ENCODE measurements at regions not wholly inside any gene's neighbourhood (a gene's known extent, or its start where the extent isn't known, plus 50 kb on each side); places are given as distances from the start of the nearest gene placed in this dataset.

DNA sequence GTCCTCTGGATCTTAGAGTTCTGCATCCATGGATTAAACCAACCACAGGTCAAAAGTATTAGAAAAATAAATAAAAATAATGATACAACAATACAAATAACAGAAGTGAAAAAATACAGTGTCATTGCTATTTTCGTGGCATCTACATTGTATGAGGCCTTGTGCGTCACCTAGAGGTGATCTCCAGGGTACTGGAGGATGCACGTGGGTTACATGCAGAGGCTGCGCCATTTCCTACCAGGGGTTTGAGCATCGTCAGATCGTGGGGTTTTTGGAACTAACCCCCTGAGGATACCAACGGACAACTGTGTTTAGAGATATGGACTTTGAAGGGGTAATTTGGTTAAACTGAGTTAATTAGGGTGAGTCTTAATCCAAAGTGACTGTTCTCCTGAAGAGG is 224.7 kb downstream of the ENGASE start:
- no peak for DNase-seq (ENCODE audit: low read depth in 2 of 2)
- no peak overlapping the region for H3K4me3 ChIP-seq (replicated peaks in 1 of 2; ENCODE audit: low read depth in 2 of 2, low read length in 2 of 2)
- TF ChIP-seq, protein P1, sequence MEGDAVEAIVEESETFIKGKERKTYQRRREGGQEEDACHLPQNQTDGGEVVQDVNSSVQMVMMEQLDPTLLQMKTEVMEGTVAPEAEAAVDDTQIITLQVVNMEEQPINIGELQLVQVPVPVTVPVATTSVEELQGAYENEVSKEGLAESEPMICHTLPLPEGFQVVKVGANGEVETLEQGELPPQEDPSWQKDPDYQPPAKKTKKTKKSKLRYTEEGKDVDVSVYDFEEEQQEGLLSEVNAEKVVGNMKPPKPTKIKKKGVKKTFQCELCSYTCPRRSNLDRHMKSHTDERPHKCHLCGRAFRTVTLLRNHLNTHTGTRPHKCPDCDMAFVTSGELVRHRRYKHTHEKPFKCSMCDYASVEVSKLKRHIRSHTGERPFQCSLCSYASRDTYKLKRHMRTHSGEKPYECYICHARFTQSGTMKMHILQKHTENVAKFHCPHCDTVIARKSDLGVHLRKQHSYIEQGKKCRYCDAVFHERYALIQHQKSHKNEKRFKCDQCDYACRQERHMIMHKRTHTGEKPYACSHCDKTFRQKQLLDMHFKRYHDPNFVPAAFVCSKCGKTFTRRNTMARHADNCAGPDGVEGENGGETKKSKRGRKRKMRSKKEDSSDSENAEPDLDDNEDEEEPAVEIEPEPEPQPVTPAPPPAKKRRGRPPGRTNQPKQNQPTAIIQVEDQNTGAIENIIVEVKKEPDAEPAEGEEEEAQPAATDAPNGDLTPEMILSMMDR (IDR thresholded peaks at IDR 0.05; ENCODE audit: low read depth, low read length) = no peak

DNA sequence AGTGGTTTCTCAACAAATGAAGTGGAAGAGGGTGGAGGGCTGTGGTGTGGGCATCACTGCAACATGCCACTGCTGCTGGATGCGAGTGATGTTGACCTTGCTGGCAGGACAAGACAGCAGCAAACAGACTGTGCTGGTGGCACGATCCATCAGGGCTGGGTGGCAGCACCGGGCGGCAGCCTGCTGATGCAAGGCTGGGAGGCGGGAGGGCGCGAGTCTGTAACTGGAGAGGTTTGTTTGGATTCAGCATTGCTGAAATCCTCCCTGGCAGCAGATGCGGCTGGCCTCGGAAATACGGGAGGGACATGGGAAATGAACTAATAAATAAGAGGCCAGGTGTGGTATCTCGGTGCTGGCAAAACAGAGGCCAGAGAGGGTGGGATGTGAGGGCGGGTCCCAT is 224.2 kb downstream of the ENGASE start:
- no peak overlapping the region for H3K4me3 ChIP-seq (replicated peaks in 1 of 2; ENCODE audit: low read depth in 2 of 2, low read length in 2 of 2)
- TF ChIP-seq, protein P1 (IDR thresholded peaks at IDR 0.05; ENCODE audit: low read depth, low read length) = no peak
- DNase-seq (ENCODE audit: low read depth in 2 of 2) = no peak

DNA sequence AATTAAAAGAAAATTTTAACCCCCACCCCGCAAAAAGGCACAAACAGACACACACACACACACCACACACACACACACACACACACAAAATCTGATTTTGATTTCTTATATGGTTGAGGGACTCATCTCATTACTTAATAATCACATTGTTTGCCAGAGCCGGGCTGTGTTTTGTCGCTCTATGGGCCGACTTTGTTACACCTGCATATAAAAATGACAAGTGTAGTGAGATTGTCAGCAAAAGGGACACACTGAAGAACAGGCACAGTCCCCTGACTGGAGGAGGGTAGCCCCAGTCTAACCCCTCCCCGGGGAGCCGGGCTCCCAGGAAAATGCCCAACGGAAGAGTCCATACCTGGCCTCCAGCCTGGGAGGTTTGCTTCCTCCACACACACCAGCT is 221.6 kb downstream of the ENGASE start:
- H3K4me3 ChIP-seq (replicated peaks in 1 of 2; ENCODE audit: low read depth in 2 of 2, low read length in 2 of 2) = no peak overlapping the region
- TF ChIP-seq, protein P1 (IDR thresholded peaks at IDR 0.05; ENCODE audit: low read depth, low read length) = no peak
- DNase-seq (ENCODE audit: low read depth in 2 of 2) = no peak

DNA sequence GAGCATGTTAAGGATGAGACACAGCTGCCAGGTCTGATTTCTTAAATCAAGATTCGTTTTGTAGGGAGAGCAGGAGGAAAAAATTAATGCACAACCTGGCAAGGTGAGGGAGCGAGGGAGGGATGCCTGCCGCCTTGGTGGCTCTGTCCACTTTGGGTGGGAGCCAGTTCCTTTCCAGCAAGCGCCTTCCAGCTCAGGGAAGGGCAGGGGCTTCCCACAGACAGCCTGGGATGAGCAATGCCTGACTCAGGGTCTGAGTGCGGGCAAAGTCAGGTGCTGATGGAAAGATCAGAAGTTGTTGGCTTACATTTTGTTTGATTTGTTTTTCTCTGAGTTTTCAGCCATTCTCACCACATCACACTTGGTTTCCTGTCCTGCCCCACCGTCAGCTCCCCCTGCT is 220.7 kb downstream of the ENGASE start:
- H3K4me3 ChIP-seq (replicated peaks in 1 of 2; ENCODE audit: low read depth in 2 of 2, low read length in 2 of 2) = no peak overlapping the region
- TF ChIP-seq, protein P1 (IDR thresholded peaks at IDR 0.05; ENCODE audit: low read depth, low read length) = no peak
- DNase-seq (ENCODE audit: low read depth in 2 of 2) = no peak

DNA sequence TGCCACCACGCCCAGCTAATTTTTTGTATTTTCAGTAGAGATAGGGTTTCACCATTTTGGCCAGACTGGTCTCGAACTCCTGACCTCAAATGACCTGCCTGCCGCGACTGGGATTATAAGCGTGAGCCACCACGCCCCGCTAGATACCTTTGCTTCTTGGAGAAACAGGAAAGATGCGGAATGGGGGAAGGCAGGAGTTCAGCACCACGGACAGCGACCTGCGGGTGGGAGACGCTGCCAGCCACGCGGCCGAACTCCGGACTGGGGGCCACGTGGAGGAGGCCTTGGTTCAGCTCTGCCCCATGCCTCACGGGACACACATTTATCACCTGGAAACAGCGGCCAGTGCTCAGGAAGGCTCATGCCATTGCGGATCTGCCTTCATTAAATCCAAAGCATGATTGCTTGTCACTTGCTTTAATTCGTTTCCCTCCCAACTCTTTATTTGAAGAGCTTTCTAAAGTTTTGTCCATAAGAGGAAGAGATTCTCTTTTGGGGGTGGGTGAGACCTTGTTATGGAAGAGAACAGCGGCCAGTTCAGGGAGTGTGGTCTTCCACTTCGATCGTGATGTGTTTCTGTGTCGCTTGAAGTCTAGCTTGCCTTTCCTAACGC is 219.9 kb downstream of the ENGASE start:
- TF ChIP-seq, protein P1 (IDR thresholded peaks at IDR 0.05; ENCODE audit: low read depth, low read length) = no peak
- DNase-seq (ENCODE audit: low read depth in 2 of 2) = peak; percentile 35 to 39
- H3K4me3 ChIP-seq (replicated peaks in 1 of 2; ENCODE audit: low read depth in 2 of 2, low read length in 2 of 2) = no peak overlapping the region

DNA sequence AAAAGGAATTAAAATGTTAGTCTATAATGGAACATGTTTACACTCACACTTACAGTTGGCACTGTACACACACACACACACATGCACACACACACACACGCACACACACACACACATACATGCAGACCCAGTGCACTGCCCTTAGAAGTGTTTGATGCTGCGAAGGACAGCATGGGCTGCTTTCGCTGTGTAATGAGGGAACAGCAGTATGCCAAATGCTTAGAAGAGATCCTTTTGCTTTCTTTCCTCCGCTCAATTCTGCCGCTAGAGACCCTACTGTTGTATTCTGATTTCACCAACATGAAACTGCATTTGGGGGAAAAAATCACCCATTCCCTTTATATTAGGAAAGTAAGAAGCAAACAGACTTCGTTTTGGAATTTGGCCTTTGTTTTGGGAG is 217.9 kb downstream of the ENGASE start:
- no peak for DNase-seq (ENCODE audit: low read depth in 2 of 2)
- TF ChIP-seq, protein P1 (IDR thresholded peaks at IDR 0.05; ENCODE audit: low read depth, low read length) = no peak
- H3K4me3 ChIP-seq (replicated peaks in 1 of 2; ENCODE audit: low read depth in 2 of 2, low read length in 2 of 2) = no peak overlapping the region

DNA sequence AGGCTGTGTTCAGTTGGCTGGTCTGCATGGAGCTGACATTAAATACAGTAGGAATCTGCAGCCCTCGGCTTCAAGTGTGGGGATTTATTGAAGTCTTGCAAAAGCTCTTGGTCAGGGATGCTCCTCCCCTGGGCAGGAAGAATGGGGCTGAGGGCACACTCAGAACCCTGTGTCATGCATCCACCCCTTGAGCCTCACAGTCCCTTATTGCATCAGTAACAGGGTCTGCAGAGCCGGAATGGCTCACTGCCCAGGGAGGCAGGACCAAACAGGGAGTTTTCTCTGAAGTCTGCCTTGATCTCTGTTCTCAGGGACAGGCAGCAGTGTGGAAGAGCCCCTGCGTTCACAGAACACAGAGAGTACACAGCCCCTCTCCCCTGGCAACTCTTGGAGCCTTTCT is 216.8 kb downstream of the ENGASE start:
- no peak overlapping the region for H3K4me3 ChIP-seq (replicated peaks in 1 of 2; ENCODE audit: low read depth in 2 of 2, low read length in 2 of 2)
- TF ChIP-seq, protein P1 (IDR thresholded peaks at IDR 0.05; ENCODE audit: low read depth, low read length) = no peak

More for the DNA sequence above, 216.8 kb downstream of the ENGASE start:
- DNase-seq (ENCODE audit: low read depth in 2 of 2) = no peak

Measured in cardiac fibroblast (primary cell).